Right atrium auricular region (tissue), 2 donors: ENCODE measurements at regions not wholly inside any gene's neighbourhood (a gene's known extent, or its start where the extent isn't known, plus 50 kb on each side); places are given as distances from the start of the nearest gene placed in this dataset.

ENCODE experiments used
- DNase-seq: peaks from one replicate; pipeline ENCODE4 v3.0.0-alpha.2; 2019; ENCODE audit warnings: low spot score
- H3K27ac ChIP-seq, 2 donors: fragments of 200-600 bp; sonication (generic); 1 replicate in 1 of 2; 2 replicates in 1 of 2; pipeline ENCODE4 v1.5.1; 2016 to 2019
- H3K27me3 ChIP-seq, 2 donors: fragments of 200-600 bp; sonication (generic); one replicate each; pipeline versions ENCODE4 v1.5.1 to v1.6.0; 2017 to 2019
- H3K36me3 ChIP-seq: fragments of 200-600 bp; sonication (generic); one replicate; pipeline ENCODE4 v1.5.1; 2016
- H3K4me1 ChIP-seq, 2 donors: fragments of 200-600 bp; sonication (generic); one replicate each; pipeline versions ENCODE4 v1.5.1 to v1.6.0; 2017 to 2019
- H3K4me3 ChIP-seq, 2 donors: fragments of 200-600 bp; sonication (generic); 1 replicate in 1 of 2; 2 replicates in 1 of 2; pipeline ENCODE4 v1.5.1; 2017 to 2019; ENCODE audit warnings: mild to moderate bottlenecking in 1 of 2, moderate library complexity in 1 of 2
- H3K9me3 ChIP-seq, 2 donors: fragments of 200-600 bp; sonication (generic); one replicate each; pipeline ENCODE4 v1.5.1; 2019
- CTCF ChIP-seq, 2 donors: fragments of 200-600 bp; sonication (generic); IDR thresholded peaks; one replicate each; pipeline ENCODE4 v1.5.1; 2019; ENCODE audit warnings: antibody characterized with exemption in 2 of 2

GRCh38 chr6:94622783-94623182, 954.6 kb upstream of the MANEA start:
- TF ChIP-seq CTCF (IDR thresholded peaks at IDR 0.05): no peak
- Histone ChIP-seq H3K27me3 (no peaks in the 10 kb centered on the region), H3K4me3 (no peak overlapping the region), H3K27ac (no peak overlapping the region), H3K4me1 (no peaks in the 10 kb centered on the region), H3K36me3 (no peaks in the 10 kb centered on the region), H3K9me3 (no peaks in the 10 kb centered on the region)
- DNase-seq: no peak

GRCh38 chr6:94600636-94601035, 976.7 kb upstream of the MANEA start:
- Histone ChIP-seq H3K9me3 (no peaks in the 10 kb centered on the region), H3K4me3 (no peak overlapping the region), H3K27me3 (no peaks in the 10 kb centered on the region), H3K4me1 (no peaks in the 10 kb centered on the region), H3K36me3 (no peaks in the 10 kb centered on the region), H3K27ac (no peak overlapping the region)
- no peak for TF ChIP-seq CTCF (IDR thresholded peaks at IDR 0.05)
- DNase-seq: no peak

- no peaks in the 10 kb centered on the region for H3K36me3 ChIP-seq
- H3K27ac ChIP-seq: no peak overlapping the region
- H3K4me1 ChIP-seq: no peaks in the 10 kb centered on the region
- no peak for TF ChIP-seq CTCF (IDR thresholded peaks at IDR 0.05)
- H3K4me3 ChIP-seq: no peak overlapping the region
- H3K9me3 ChIP-seq: no peaks in the 10 kb centered on the region
- H3K27me3 ChIP-seq: no peaks in the 10 kb centered on the region
- DNase-seq: no peak
Observed at GRCh38 chr6:94597487-94597886, 979.8 kb upstream of the MANEA start.

- TF ChIP-seq CTCF (IDR thresholded peaks at IDR 0.05): no peak
- Histone ChIP-seq H3K4me1 (no peaks in the 10 kb centered on the region), H3K4me3 (no peak overlapping the region), H3K27ac (no peak overlapping the region), H3K9me3 (no peaks in the 10 kb centered on the region), H3K27me3 (no peaks in the 10 kb centered on the region), H3K36me3 (no peaks in the 10 kb centered on the region)
- no peak for DNase-seq
Observed at GRCh38 chr6:94590416-94590815, 986.9 kb upstream of the MANEA start.

GRCh38 chr6:94588301-94588700, 989.0 kb upstream of the MANEA start:
- no peak for TF ChIP-seq CTCF (IDR thresholded peaks at IDR 0.05)
- H3K4me1 ChIP-seq: no peaks in the 10 kb centered on the region
- no peaks in the 10 kb centered on the region for H3K9me3 ChIP-seq
- no peaks in the 10 kb centered on the region for H3K36me3 ChIP-seq
- DNase-seq: no peak
- no peak overlapping the region for H3K27ac ChIP-seq
- no peak overlapping the region for H3K4me3 ChIP-seq
- no peaks in the 10 kb centered on the region for H3K27me3 ChIP-seq

- H3K36me3 ChIP-seq: no peaks in the 10 kb centered on the region
Observed at GRCh38 chr6:94584211-94584610, 993.1 kb upstream of the MANEA start.

More at GRCh38 chr6:94584211-94584610, 993.1 kb upstream of the MANEA start:
- H3K9me3 ChIP-seq: no peaks in the 10 kb centered on the region
- DNase-seq: no peak
- H3K4me3 ChIP-seq: no peak overlapping the region
- H3K4me1 ChIP-seq: no peaks in the 10 kb centered on the region
- H3K27me3 ChIP-seq: no peaks in the 10 kb centered on the region
- no peak for TF ChIP-seq CTCF (IDR thresholded peaks at IDR 0.05)
- no peak overlapping the region for H3K27ac ChIP-seq
